D721Med (cell line): ENCODE measurements at regions not wholly inside any gene's neighbourhood (a gene's known extent, or its start where the extent isn't known, plus 50 kb on each side); places are given as distances from the start of the nearest gene placed in this dataset.

Source experiments
- DNase-seq: peaks from one replicate; pipeline ENCODE4 v3.0.0; 2011; ENCODE audit warnings: low spot score; ENCODE audit not compliant: insufficient read length
- FAIRE-seq: peaks from 2 replicates; lab custom pipeline; 2011; peaks lifted over from hg19 to GRCh38; lab: Jason Lieb, UNC
- TF ChIP-seq, protein P1 (sequence below): IDR thresholded peaks from 2 replicates; pipeline ENCODE4 v1.5.1; 2012; ENCODE audit warnings: mild to moderate bottlenecking, control low read depth; ENCODE audit not compliant: insufficient read depth; ENCODE audit errors: missing control alignments

GRCh38 chr11:90855531-90855930, 632.7 kb upstream of the CHORDC1 start:
- DNase-seq (no peak), FAIRE-seq (no peak)
- TF ChIP-seq, protein P1, sequence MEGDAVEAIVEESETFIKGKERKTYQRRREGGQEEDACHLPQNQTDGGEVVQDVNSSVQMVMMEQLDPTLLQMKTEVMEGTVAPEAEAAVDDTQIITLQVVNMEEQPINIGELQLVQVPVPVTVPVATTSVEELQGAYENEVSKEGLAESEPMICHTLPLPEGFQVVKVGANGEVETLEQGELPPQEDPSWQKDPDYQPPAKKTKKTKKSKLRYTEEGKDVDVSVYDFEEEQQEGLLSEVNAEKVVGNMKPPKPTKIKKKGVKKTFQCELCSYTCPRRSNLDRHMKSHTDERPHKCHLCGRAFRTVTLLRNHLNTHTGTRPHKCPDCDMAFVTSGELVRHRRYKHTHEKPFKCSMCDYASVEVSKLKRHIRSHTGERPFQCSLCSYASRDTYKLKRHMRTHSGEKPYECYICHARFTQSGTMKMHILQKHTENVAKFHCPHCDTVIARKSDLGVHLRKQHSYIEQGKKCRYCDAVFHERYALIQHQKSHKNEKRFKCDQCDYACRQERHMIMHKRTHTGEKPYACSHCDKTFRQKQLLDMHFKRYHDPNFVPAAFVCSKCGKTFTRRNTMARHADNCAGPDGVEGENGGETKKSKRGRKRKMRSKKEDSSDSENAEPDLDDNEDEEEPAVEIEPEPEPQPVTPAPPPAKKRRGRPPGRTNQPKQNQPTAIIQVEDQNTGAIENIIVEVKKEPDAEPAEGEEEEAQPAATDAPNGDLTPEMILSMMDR, result no peak

DNA sequence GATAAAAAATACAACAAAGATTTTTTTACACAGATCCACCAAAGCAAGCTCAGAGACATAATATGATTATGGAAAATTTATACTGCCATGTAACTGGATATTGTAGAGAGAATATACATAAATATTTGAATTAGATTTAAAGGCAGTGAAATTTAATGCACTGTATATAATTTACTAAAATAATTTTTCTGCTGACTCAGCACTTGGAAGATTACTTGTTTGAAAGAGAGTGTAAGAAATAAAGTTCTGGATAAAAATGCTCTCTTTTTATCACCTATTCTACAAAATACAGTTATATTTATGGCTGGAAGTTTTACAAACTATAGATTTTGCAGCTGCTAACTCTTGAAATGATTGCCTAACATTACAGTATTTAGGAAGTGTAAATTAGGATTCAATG, 628.3 kb upstream of the CHORDC1 start:
- DNase-seq (no peak), FAIRE-seq (no peak)
- TF ChIP-seq, protein P1, result no peak

DNA sequence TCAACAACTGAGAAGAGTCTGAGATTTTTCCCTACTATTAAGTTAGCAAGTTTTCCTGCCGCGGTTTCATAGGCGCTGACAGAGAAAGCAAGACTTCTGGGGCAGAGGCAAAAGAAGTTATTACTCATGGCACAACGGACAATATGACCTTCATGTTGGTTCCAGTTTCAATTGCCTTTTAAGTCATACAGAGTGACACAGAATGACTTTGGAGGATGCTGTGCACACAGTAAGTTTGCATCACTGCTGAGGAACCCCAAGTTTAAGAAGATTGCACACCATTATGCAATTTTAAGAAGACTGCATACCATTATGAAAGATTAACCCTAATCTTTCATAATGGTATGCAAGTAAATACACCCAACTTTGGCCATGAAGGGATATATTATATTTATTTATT, 626.5 kb upstream of the CHORDC1 start:
- FAIRE-seq, result no peak

DNA sequence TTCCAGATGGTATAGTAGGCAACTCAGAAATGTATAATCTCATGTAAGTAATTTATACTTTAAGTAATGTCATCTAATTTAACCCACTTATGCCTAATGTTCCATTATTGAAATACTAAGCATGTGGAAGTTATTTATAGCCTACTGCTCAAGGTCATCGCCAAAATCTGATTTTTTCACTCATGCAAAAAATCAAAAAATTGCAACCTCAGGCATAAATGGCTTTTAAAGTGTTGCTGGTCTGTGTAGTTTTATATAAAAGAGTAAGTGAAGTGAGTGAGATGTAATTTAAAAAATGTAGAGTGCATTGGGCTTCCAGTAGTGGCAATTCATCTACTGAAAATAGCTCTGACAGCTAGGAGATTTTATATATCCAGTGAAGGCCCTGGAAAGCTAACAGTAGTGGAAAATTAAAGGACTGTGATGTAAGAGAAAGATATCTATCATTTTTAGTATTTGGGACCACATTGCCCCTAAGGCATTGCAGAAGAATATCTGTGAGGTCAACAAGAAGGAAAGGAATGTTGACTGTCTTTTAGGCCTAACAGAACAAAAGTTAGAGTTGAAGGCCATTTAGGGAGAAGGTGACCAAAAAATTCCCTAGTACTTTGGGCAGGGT, 624.5 kb upstream of the CHORDC1 start:
- TF ChIP-seq, protein P1, result no peak
- FAIRE-seq, result no peak
- DNase-seq, result no peak

More for the DNA sequence above, 626.5 kb upstream of the CHORDC1 start:
- no peak for DNase-seq
- TF ChIP-seq, protein P1, result no peak

DNA sequence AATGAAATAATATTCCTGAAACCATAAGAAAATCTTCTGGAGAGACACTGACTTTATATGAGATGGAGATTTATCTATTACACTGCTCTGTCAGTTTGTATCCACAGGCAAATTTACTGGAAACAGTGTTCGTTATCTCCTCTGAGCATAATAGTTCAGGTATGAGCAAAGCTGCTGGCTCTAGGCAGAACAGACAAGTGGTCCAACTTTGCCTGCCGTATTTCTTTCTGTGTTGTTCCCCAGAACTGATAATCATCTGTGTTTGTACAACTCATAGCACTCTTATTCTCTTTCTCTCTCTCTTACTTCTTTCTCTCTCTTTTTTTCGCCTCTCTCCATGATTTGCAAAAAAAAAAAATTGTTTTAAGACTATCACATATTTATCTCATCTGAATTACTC, 623.8 kb upstream of the CHORDC1 start:
- TF ChIP-seq, protein P1, result no peak
- no peak for FAIRE-seq
- no peak for DNase-seq

- no peak for DNase-seq
- no peak for FAIRE-seq
- TF ChIP-seq, protein P1, result no peak
These were observed 623.0 kb upstream of the CHORDC1 start for GRCh38 chr11:90845799-90846198.

DNA sequence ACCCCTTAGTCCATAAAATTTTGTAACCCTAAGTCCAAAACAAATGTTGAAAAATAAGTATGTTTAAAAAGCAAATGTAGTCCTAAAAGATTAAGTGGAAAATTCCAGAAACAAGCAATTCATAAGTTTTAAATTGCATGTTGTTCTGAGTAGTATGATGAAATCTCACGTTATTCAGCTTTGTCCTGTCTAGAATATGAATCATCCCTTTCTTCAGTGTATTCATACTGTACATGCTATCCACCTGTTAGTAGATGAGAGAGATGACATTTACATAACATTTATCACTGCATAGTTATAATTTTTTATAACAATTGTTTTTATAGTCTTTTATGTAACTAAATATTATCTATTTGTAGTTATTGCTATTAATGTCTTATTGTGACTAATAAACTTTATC, 622.3 kb upstream of the CHORDC1 start:
- DNase-seq, result no peak
- TF ChIP-seq, protein P1, result no peak
- no peak for FAIRE-seq
